ENCODE measurements at regions not wholly inside any gene's neighbourhood (a gene's known extent, or its start where the extent isn't known, plus 50 kb on each side); places are given as distances from the start of the nearest gene placed in this dataset.

DNA sequence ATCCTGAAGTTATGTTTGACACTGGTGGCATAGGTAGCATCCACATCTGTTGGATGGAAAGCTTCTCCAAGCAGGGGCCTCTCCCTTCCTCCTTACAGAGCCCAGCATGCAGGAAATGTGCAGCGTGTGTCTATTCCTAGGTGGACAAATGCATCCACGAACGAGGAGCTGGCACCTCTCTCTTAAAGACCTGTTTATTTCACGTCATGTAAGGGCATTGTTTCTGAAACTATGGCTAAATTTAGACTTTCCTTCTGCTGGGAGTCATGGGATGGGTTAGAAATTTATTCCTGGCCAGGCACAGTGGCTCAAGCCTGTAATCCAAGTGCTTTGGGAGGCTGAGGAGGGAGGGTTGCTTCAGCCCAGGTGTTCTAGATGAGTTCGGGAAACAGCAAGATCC is 208.4 kb upstream of the SVIL start:
- H3K9me3 ChIP-seq (replicated peaks in 1 of 2; ENCODE audit: control insufficient read depth in 1 of 2, insufficient read depth in 1 of 2, low read length in 2 of 2), result no peaks in the 10 kb centered on the region

DNA sequence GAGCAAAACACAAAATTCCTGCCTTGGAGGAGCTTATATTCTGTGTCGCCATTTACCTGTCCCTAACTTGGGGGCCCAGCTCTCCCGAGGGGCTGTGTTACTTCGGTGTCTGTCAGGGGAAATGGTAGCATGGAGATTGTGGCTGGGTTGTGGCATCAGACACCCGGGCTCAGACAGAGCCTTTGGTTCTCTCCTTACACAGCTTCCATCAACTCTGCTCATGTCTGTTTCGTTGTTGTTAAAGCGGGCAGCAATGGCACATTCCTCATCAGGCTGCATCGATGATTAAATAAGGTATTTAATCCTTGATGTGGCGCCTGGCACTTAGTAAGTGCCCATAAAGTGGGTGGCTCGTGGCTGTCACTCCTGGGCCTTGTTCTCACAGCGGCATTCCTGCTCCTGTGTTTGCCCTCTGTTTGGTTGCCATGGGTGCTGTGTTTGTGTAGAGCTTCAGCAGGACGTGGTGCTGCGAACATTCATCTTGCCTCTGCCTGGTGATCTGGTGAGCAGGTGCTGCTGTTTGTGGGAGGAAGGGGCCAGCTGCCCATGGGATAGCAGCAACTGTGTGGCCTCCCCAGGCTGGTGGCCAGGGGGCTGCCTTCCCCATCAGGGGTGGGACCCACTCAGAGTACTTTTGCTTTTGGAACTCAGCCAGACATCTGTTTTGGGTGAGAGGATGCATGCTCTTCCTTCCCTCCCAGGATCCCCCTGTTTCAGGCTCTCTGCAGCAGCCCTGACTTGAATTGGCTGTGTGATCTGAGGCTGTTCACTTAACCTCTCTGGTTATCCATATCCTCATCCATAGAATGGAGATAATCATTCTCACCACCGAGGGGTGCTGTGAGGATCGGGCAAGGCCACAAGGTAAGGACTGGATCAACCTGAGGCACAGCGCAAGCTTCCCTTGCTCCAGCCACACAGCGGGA is 207.2 kb upstream of the SVIL start:
- Histone ChIP-seq H3K4me3 (replicated peaks in 1 of 3; ENCODE audit: low read depth in 2 of 3, low read length in 3 of 3) (no peak overlapping the region), H2AFZ (ENCODE audit: insufficient read depth, low read depth, low read length, poor library complexity, severe bottlenecking) (no peak overlapping the region), H3K36me3 (replicated peaks in 1 of 2; ENCODE audit: control insufficient read depth in 1 of 2, insufficient read depth in 2 of 2, low read length in 2 of 2) (no peaks in the 10 kb centered on the region), H4K20me1 (ENCODE audit: insufficient read depth, low read length) (no peaks in the 10 kb centered on the region), H3K9me3 (replicated peaks in 1 of 2; ENCODE audit: control insufficient read depth in 1 of 2, insufficient read depth in 1 of 2, low read length in 2 of 2) (no peaks in the 10 kb centered on the region), H3K4me1 (ENCODE audit: control insufficient read depth in 1 of 2, insufficient read depth in 2 of 2, low read length in 2 of 2) (no peaks in the 10 kb centered on the region), H3K79me2 (ENCODE audit: insufficient read depth, low read length) (no peaks in the 10 kb centered on the region), H3K9ac (ENCODE audit: insufficient read depth, low read length, poor library complexity, severe bottlenecking) (no peak overlapping the region), H3K27ac (ENCODE audit: low read depth in 1 of 2, low read length in 2 of 2) (no peak overlapping the region), H3K27me3 (ENCODE audit: control insufficient read depth in 2 of 2, insufficient read depth in 2 of 2, low read length in 2 of 2) (no peaks in the 10 kb centered on the region), H3K4me2 (replicated peaks; ENCODE audit: extremely low read depth, low read length, poor library complexity, severe bottlenecking) (no peak overlapping the region)
- Mint-ChIP-seq H3K9me3 (peaks cover 0 to 13% (median 0%) of the 10 kb centered on the region in 7 donors), H3K27ac (no peak overlapping the region), H3K36me3 (no peaks in the 10 kb centered on the region), H3K4me3 (no peak overlapping the region), H3K4me1 (no peaks in the 10 kb centered on the region), H3K27me3 (ENCODE audit: low read depth in 3 of 3) (peaks cover 0 to 3% (median 2%) of the 10 kb centered on the region in 3 donors)
- TF ChIP-seq, protein P1, sequence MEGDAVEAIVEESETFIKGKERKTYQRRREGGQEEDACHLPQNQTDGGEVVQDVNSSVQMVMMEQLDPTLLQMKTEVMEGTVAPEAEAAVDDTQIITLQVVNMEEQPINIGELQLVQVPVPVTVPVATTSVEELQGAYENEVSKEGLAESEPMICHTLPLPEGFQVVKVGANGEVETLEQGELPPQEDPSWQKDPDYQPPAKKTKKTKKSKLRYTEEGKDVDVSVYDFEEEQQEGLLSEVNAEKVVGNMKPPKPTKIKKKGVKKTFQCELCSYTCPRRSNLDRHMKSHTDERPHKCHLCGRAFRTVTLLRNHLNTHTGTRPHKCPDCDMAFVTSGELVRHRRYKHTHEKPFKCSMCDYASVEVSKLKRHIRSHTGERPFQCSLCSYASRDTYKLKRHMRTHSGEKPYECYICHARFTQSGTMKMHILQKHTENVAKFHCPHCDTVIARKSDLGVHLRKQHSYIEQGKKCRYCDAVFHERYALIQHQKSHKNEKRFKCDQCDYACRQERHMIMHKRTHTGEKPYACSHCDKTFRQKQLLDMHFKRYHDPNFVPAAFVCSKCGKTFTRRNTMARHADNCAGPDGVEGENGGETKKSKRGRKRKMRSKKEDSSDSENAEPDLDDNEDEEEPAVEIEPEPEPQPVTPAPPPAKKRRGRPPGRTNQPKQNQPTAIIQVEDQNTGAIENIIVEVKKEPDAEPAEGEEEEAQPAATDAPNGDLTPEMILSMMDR (IDR thresholded peaks at IDR 0.05), result no peak
- WGBS (ENCODE audit: insufficient coverage), result 64% methylated on average over 9 of the region's 16 CpGs
- intact Hi-C loops (cut with micrococcal nuclease), result no loop called here
- DNase-seq, result no peak

More for the DNA sequence above, 208.4 kb upstream of the SVIL start:
- intact Hi-C loops (cut with micrococcal nuclease), result no loop called here
- Mint-ChIP-seq H3K27ac (no peak overlapping the region), H3K36me3 (no peaks in the 10 kb centered on the region), H3K9me3 (peaks cover 0 to 13% (median 0%) of the 10 kb centered on the region in 7 donors), H3K27me3 (ENCODE audit: low read depth in 3 of 3) (peaks cover 0 to 3% (median 2%) of the 10 kb centered on the region in 3 donors), H3K4me3 (no peak overlapping the region), H3K4me1 (no peaks in the 10 kb centered on the region)
- WGBS (ENCODE audit: insufficient coverage), result 96% methylated on average over 5 of the region's 5 CpGs
- H4K20me1 ChIP-seq (ENCODE audit: insufficient read depth, low read length), result no peaks in the 10 kb centered on the region
- no peak overlapping the region for H3K4me3 ChIP-seq (replicated peaks in 1 of 3; ENCODE audit: low read depth in 2 of 3, low read length in 3 of 3)
- no peak overlapping the region for H2AFZ ChIP-seq (ENCODE audit: insufficient read depth, low read depth, low read length, poor library complexity, severe bottlenecking)
- H3K4me2 ChIP-seq (replicated peaks; ENCODE audit: extremely low read depth, low read length, poor library complexity, severe bottlenecking), result no peak overlapping the region
- H3K79me2 ChIP-seq (ENCODE audit: insufficient read depth, low read length), result no peaks in the 10 kb centered on the region
- TF ChIP-seq, protein P1 (IDR thresholded peaks at IDR 0.05), result no peak
- H3K27ac ChIP-seq (ENCODE audit: low read depth in 1 of 2, low read length in 2 of 2), result no peak overlapping the region
- no peak for DNase-seq
- H3K9ac ChIP-seq (ENCODE audit: insufficient read depth, low read length, poor library complexity, severe bottlenecking), result no peak overlapping the region
- no peaks in the 10 kb centered on the region for H3K4me1 ChIP-seq (ENCODE audit: control insufficient read depth in 1 of 2, insufficient read depth in 2 of 2, low read length in 2 of 2)
- H3K27me3 ChIP-seq (ENCODE audit: control insufficient read depth in 2 of 2, insufficient read depth in 2 of 2, low read length in 2 of 2), result no peaks in the 10 kb centered on the region
- no peaks in the 10 kb centered on the region for H3K36me3 ChIP-seq (replicated peaks in 1 of 2; ENCODE audit: control insufficient read depth in 1 of 2, insufficient read depth in 2 of 2, low read length in 2 of 2)

Measured in CD14-positive monocyte (primary cell).